Testis (tissue), 2 donors: ENCODE measurements at regions not wholly inside any gene's neighbourhood (a gene's known extent, or its start where the extent isn't known, plus 50 kb on each side); places are given as distances from the start of the nearest gene placed in this dataset.

Experiments used
- POLR2A ChIP-seq: fragments of 450-650 bp; IDR thresholded peaks from one replicate; pipeline ENCODE4 v1.6.1; 2017; ENCODE audit warnings: antibody characterized with exemption, mild to moderate bottlenecking, moderate library complexity
- TF ChIP-seq, protein P1 (sequence below), 3 experiments: fragments of 450-650 bp in 2 of 3; fragments of 200-600 bp in 1 of 3; sonication (generic) in 1 of 3; IDR thresholded peaks; one replicate each; pipeline ENCODE4 v1.5.1; 2016 to 2019; ENCODE audit warnings: antibody characterized with exemption in 3 of 3, mild to moderate bottlenecking in 2 of 3, moderate library complexity in 1 of 3

DNA sequence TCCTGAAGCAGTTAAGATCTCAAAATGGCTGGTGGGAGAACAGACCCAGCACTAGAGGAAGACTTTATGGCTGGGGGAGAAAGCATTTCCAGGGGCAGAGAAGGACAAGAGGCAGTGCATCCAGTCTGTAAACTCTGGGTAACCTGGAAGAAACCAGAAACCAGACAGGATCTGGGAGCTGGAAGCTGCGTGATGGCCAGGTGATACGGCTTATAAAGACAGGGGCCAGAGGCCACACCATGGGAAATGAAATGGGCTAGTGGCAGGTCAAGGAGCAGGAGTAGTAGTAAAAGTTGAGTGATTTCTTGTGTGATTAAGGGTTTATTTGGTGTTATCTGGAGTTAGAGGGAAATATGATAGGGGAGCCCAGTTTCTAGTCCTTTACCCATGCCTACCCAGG lies 144.7 kb upstream of the ARRDC4 start:
- TF ChIP-seq, protein P1, sequence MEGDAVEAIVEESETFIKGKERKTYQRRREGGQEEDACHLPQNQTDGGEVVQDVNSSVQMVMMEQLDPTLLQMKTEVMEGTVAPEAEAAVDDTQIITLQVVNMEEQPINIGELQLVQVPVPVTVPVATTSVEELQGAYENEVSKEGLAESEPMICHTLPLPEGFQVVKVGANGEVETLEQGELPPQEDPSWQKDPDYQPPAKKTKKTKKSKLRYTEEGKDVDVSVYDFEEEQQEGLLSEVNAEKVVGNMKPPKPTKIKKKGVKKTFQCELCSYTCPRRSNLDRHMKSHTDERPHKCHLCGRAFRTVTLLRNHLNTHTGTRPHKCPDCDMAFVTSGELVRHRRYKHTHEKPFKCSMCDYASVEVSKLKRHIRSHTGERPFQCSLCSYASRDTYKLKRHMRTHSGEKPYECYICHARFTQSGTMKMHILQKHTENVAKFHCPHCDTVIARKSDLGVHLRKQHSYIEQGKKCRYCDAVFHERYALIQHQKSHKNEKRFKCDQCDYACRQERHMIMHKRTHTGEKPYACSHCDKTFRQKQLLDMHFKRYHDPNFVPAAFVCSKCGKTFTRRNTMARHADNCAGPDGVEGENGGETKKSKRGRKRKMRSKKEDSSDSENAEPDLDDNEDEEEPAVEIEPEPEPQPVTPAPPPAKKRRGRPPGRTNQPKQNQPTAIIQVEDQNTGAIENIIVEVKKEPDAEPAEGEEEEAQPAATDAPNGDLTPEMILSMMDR (IDR thresholded peaks at IDR 0.05): no peak
- TF ChIP-seq POLR2A: no peak
